Activated T-cell treated with anti-CD3 and anti-CD28 coated beads for 1 hour (primary cell): ENCODE measurements at regions not wholly inside any gene's neighbourhood (a gene's known extent, or its start where the extent isn't known, plus 50 kb on each side); places are given as distances from the start of the nearest gene placed in this dataset.
"Not testable (repeated sequence)": the region's sequence is repeated elsewhere in the genome, so short reads cannot be mapped to it uniquely, and the experiment has no call there.

Source experiments
- DNase-seq: peaks from one replicate; pipeline ENCODE4 v3.0.0-alpha.2; 2020; ENCODE audit warnings: low read depth

- not testable (repeated sequence) for DNase-seq
These were observed 112.9 kb downstream of the PCSK1 start for GRCh38 chr5:96319981-96320739.

GRCh38 chr5:96318569-96319110, 114.4 kb downstream of the PCSK1 start:
- DNase-seq: no peak

GRCh38 chr5:96317945-96318344, 115.1 kb downstream of the PCSK1 start:
- no peak for DNase-seq

GRCh38 chr5:96316487-96316886, 116.6 kb downstream of the PCSK1 start:
- no peak for DNase-seq

- no peak for DNase-seq
These were observed 117.0 kb downstream of the PCSK1 start for GRCh38 chr5:96316017-96316416.

GRCh38 chr5:96315431-96315830, 117.6 kb downstream of the PCSK1 start:
- no peak for DNase-seq

GRCh38 chr5:96312383-96312782, 120.7 kb downstream of the PCSK1 start:
- no peak for DNase-seq

GRCh38 chr5:96307047-96307446, 126.0 kb downstream of the PCSK1 start:
- not testable (repeated sequence) for DNase-seq

- DNase-seq: no peak
These were observed 130.8 kb downstream of the PCSK1 start for GRCh38 chr5:96302174-96302738.

GRCh38 chr5:96300976-96301375, 132.1 kb downstream of the PCSK1 start:
- DNase-seq: no peak

- DNase-seq: no peak
These were observed 135.2 kb downstream of the PCSK1 start for GRCh38 chr5:96297867-96298266.

GRCh38 chr5:96297290-96297689, 135.8 kb downstream of the PCSK1 start:
- DNase-seq: no peak

- no peak for DNase-seq
These were observed 138.2 kb downstream of the PCSK1 start for GRCh38 chr5:96294884-96295202.

- no peak for DNase-seq
These were observed 138.8 kb downstream of the PCSK1 start for GRCh38 chr5:96293966-96294883.

GRCh38 chr5:96292582-96293247, 140.3 kb downstream of the PCSK1 start:
- no peak for DNase-seq

- not testable (repeated sequence) for DNase-seq
These were observed 143.8 kb downstream of the PCSK1 start for GRCh38 chr5:96289287-96289686.

GRCh38 chr5:96288845-96289185, 144.2 kb downstream of the PCSK1 start:
- no peak for DNase-seq

GRCh38 chr5:96288166-96288844, 144.7 kb downstream of the PCSK1 start:
- DNase-seq: no peak

GRCh38 chr5:96287136-96287535, 145.9 kb downstream of the PCSK1 start:
- no peak for DNase-seq

GRCh38 chr5:96285823-96286222, 147.2 kb downstream of the PCSK1 start:
- no peak for DNase-seq

GRCh38 chr5:96284727-96285389, 148.2 kb downstream of the PCSK1 start:
- DNase-seq: no peak
